ENCODE measurements at regions not wholly inside any gene's neighbourhood (a gene's known extent, or its start where the extent isn't known, plus 50 kb on each side); places are given as distances from the start of the nearest gene placed in this dataset.

DNA sequence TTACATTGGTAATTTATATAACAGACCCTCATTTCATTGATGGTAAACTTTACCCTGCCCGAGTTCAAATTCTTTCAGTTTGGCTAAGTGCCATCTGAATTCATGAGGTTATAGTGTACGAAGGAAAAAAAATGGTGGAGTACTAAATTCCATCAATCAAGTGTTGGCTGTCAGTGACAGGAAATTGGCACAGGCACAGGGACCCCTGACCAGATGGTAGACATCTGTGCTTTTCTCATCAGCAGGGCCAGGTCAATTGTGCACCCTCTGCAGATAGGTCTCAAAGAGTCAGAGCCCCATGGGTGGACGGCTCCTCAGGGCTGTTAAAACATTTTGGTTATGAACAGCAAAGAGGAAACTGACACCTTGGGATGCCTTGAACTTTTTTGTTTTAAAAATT lies 439.2 kb downstream of the SETBP1 start:
- no peaks in the 10 kb centered on the region for H3K4me1 ChIP-seq (ENCODE audit: insufficient read depth, low read length)
- no peaks in the 10 kb centered on the region for H3K27me3 ChIP-seq (ENCODE audit: control insufficient read depth in 1 of 2, insufficient read depth in 2 of 2, low read length in 2 of 2)
- no peak overlapping the region for H3K9ac ChIP-seq (ENCODE audit: low read length)
- H3K27ac ChIP-seq (ENCODE audit: low read depth, low read length), result no peak overlapping the region
- no peak overlapping the region for H3K4me3 ChIP-seq (ENCODE audit: low read depth in 1 of 2, low read length in 2 of 2)
- no peaks in the 10 kb centered on the region for H3K9me3 ChIP-seq (ENCODE audit: low read length)
- no peaks in the 10 kb centered on the region for H3K36me3 ChIP-seq (ENCODE audit: insufficient read depth, low read length)

DNA sequence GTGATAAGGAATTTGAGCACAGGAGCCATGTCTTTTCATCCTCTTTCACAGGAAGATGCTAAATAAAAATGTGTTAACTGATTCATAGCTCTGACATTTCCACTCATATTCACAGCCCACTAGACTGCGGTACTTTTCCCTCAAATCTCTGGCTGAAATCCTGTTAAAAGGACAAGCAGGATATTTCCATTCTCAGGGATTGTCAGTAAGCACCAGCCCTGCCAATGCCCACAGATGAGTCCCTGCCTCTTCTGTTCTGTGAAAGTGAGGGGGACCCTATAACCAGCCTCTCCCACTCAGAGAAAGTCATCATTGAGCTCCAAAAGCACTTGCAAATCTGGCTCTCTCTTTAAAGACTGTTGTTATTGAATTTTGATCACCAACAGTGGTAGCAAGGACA lies 440.5 kb downstream of the SETBP1 start:
- Histone ChIP-seq H3K27me3 (ENCODE audit: control insufficient read depth in 1 of 2, insufficient read depth in 2 of 2, low read length in 2 of 2) (no peaks in the 10 kb centered on the region), H3K9me3 (ENCODE audit: low read length) (no peaks in the 10 kb centered on the region), H3K9ac (ENCODE audit: low read length) (no peak overlapping the region), H3K4me3 (ENCODE audit: low read depth in 1 of 2, low read length in 2 of 2) (no peak overlapping the region), H3K27ac (ENCODE audit: low read depth, low read length) (no peak overlapping the region), H3K36me3 (ENCODE audit: insufficient read depth, low read length) (no peaks in the 10 kb centered on the region), H3K4me1 (ENCODE audit: insufficient read depth, low read length) (no peaks in the 10 kb centered on the region)

DNA sequence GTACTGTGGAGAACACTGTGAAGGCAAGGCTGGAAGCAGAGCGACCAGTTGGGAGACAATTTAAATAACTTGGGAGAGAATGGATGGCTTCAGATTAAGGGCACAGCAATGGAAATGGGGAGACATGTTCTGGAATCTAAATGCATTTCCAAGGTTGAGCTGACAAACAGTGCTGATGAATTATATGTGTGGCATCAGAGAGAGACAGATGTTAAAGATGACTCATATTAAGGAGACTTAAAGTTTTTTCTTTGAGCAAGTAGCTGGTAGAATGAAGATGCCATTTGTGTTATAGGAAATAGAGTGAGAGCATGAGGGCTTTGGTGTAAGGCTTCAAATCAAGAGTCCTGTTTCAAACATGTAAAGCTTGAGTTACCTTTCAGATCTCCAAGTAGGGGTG lies 441.8 kb downstream of the SETBP1 start:
- H3K27me3 ChIP-seq (ENCODE audit: control insufficient read depth in 1 of 2, insufficient read depth in 2 of 2, low read length in 2 of 2), result no peaks in the 10 kb centered on the region
- no peak overlapping the region for H3K4me3 ChIP-seq (ENCODE audit: low read depth in 1 of 2, low read length in 2 of 2)
- no peak overlapping the region for H3K27ac ChIP-seq (ENCODE audit: low read depth, low read length)
- no peak overlapping the region for H3K9ac ChIP-seq (ENCODE audit: low read length)
- H3K36me3 ChIP-seq (ENCODE audit: insufficient read depth, low read length), result no peaks in the 10 kb centered on the region
- H3K9me3 ChIP-seq (ENCODE audit: low read length), result no peaks in the 10 kb centered on the region
- H3K4me1 ChIP-seq (ENCODE audit: insufficient read depth, low read length), result no peaks in the 10 kb centered on the region

DNA sequence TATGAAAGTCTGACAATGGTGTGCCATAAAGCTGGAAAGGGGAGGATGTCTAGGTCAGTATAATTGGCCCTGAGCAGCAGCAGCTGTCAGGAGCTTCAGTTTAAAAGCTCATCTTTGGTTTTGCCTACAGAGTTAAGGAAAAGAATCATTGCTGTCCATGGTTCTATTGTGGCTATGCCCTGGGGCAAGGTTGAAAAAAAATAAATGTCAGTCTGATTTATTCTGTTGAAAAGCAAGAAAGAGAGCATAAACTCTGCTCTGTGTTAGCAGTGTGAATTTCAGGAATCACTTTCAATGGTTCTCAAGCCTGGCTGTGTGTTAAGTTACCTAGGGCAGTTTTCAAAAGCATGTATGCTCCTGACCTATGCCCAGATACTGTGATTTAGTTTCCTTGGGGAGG lies 446.7 kb downstream of the SETBP1 start:
- Histone ChIP-seq H3K4me3 (ENCODE audit: low read depth in 1 of 2, low read length in 2 of 2) (no peak overlapping the region), H3K27me3 (ENCODE audit: control insufficient read depth in 1 of 2, insufficient read depth in 2 of 2, low read length in 2 of 2) (no peaks in the 10 kb centered on the region), H3K4me1 (ENCODE audit: insufficient read depth, low read length) (no peaks in the 10 kb centered on the region), H3K9me3 (ENCODE audit: low read length) (no peaks in the 10 kb centered on the region), H3K36me3 (ENCODE audit: insufficient read depth, low read length) (no peaks in the 10 kb centered on the region), H3K27ac (ENCODE audit: low read depth, low read length) (no peak overlapping the region), H3K9ac (ENCODE audit: low read length) (no peak overlapping the region)

DNA sequence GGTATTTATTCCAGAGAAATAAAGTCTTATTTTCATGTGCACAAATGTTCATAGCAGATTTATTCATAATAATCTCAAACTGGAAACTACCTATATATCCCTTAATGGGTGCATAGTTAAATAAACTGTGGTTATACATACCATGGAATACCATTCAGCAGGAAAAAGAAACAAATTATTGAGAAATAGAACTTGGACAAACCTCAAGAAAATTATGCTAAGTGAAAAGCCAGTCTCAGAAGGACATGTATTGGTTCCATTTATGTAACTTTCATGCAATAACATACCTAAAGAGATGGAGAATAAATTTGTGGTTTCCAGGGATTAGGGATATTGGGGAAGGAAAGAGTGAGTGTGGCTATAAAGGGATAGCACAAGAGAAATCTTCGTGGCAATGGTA lies 452.6 kb downstream of the SETBP1 start:
- Histone ChIP-seq H3K36me3 (ENCODE audit: insufficient read depth, low read length) (no peaks in the 10 kb centered on the region), H3K27ac (ENCODE audit: low read depth, low read length) (no peak overlapping the region), H3K4me1 (ENCODE audit: insufficient read depth, low read length) (no peaks in the 10 kb centered on the region), H3K9me3 (ENCODE audit: low read length) (no peaks in the 10 kb centered on the region), H3K4me3 (ENCODE audit: low read depth in 1 of 2, low read length in 2 of 2) (no peak overlapping the region), H3K9ac (ENCODE audit: low read length) (no peak overlapping the region), H3K27me3 (ENCODE audit: control insufficient read depth in 1 of 2, insufficient read depth in 2 of 2, low read length in 2 of 2) (no peaks in the 10 kb centered on the region)

DNA sequence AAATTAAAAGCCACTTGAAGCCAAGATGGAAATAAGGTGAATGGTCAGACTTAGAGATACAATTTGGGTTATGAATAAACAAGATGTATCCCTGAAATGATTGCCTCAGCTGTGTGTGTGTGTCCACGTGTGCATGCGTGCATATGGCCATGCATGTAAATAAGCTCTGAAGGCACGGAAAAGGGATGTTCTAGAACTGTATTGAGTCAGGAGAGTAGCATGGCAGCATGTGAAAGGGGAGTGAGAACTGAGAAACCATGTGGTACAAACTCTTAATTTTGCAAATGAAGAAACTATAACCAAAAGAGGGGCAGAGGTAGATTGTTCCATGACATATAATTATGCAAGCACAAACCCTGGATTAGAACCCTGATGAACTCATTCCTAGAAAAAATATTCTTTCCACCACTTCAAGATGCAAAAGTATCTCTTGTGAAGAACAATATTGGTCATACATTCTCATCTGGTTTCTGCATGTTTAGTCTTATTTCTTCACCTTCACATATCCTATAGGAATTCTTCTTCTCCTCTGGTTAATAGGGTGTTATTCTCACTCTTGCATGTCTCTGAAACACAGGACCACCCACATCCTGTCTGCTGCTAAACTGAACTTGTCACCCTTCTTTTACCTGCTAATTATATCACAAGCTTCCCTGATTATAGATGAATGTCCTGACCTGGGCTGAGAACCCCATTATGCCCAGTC lies 455.8 kb downstream of the SETBP1 start:
- Histone ChIP-seq H3K4me1 (ENCODE audit: insufficient read depth, low read length) (no peaks in the 10 kb centered on the region), H3K27ac (ENCODE audit: low read depth, low read length) (no peak overlapping the region), H3K9ac (ENCODE audit: low read length) (no peak overlapping the region), H3K9me3 (ENCODE audit: low read length) (no peaks in the 10 kb centered on the region), H3K4me3 (ENCODE audit: low read depth in 1 of 2, low read length in 2 of 2) (no peak overlapping the region), H3K27me3 (ENCODE audit: control insufficient read depth in 1 of 2, insufficient read depth in 2 of 2, low read length in 2 of 2) (no peaks in the 10 kb centered on the region), H3K36me3 (ENCODE audit: insufficient read depth, low read length) (no peaks in the 10 kb centered on the region)

DNA sequence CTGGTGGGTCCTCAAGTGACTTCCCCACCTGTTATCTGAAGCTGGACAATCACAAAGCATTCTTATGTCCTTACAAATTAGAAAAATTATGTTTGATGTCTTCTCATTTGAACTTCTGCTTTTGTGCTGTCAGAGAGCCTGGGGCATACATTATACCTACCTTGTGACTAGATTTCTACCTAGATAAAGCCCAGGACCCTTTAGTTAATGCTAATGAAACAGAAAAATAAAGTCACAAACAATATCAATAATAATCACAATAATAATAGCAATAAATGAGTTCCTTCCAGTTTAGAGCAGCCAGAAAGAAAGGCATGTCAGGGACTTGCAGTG lies 456.4 kb downstream of the SETBP1 start:
- H3K4me3 ChIP-seq (ENCODE audit: low read depth in 1 of 2, low read length in 2 of 2), result no peak overlapping the region
- H3K9ac ChIP-seq (ENCODE audit: low read length), result no peak overlapping the region
- H3K36me3 ChIP-seq (ENCODE audit: insufficient read depth, low read length), result no peaks in the 10 kb centered on the region
- H3K9me3 ChIP-seq (ENCODE audit: low read length), result no peaks in the 10 kb centered on the region
- no peak overlapping the region for H3K27ac ChIP-seq (ENCODE audit: low read depth, low read length)
- no peaks in the 10 kb centered on the region for H3K4me1 ChIP-seq (ENCODE audit: insufficient read depth, low read length)
- no peaks in the 10 kb centered on the region for H3K27me3 ChIP-seq (ENCODE audit: control insufficient read depth in 1 of 2, insufficient read depth in 2 of 2, low read length in 2 of 2)

DNA sequence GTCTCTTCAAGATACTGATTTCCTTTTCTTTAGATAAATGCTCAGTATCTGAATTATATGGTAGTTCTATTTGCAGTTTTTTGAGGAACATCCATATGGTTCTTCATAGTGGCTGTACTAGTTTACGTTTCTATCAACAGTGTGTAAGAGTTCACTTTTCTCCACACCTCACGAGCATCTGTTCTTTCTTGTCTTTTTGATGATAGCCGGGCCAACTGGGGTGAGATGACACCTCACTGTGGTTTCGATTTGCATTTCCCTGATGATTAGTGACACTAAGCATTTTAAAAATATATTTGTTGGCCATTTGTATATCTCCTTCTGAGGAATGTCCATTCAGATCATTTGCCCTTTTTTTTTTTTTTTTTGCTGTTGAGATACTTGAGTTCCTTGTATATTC lies 458.8 kb downstream of the SETBP1 start:
- Histone ChIP-seq H3K27me3 (ENCODE audit: control insufficient read depth in 1 of 2, insufficient read depth in 2 of 2, low read length in 2 of 2) (no peaks in the 10 kb centered on the region), H3K9ac (ENCODE audit: low read length) (no peak overlapping the region), H3K27ac (ENCODE audit: low read depth, low read length) (no peak overlapping the region), H3K9me3 (ENCODE audit: low read length) (no peaks in the 10 kb centered on the region), H3K4me3 (ENCODE audit: low read depth in 1 of 2, low read length in 2 of 2) (no peak overlapping the region), H3K36me3 (ENCODE audit: insufficient read depth, low read length) (no peaks in the 10 kb centered on the region), H3K4me1 (ENCODE audit: insufficient read depth, low read length) (no peaks in the 10 kb centered on the region)

DNA sequence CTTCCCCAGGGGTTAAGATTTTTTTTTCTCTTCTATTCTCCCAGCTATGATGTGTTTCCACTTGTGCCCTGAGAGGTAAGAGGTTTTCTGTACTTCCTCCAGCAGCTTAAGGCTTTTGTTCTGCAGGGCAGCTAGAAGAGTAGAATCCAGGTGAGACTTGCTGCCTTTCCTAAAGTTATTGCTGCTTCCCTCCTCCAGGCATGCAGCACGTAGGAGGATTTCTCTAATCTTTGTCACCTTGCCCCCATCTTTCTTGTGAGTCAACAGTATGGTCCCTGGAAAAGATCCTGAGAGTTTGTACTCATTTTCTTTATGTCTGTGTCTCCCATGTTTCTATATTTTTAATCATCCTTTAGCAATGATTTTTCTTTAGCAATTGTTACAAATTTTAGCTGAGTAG lies 462.2 kb downstream of the SETBP1 start:
- Histone ChIP-seq H3K9ac (ENCODE audit: low read length) (no peak overlapping the region), H3K27me3 (ENCODE audit: control insufficient read depth in 1 of 2, insufficient read depth in 2 of 2, low read length in 2 of 2) (no peaks in the 10 kb centered on the region), H3K27ac (ENCODE audit: low read depth, low read length) (no peak overlapping the region), H3K4me3 (ENCODE audit: low read depth in 1 of 2, low read length in 2 of 2) (no peak overlapping the region), H3K4me1 (ENCODE audit: insufficient read depth, low read length) (no peaks in the 10 kb centered on the region), H3K36me3 (ENCODE audit: insufficient read depth, low read length) (no peaks in the 10 kb centered on the region), H3K9me3 (ENCODE audit: low read length) (no peaks in the 10 kb centered on the region)

DNA sequence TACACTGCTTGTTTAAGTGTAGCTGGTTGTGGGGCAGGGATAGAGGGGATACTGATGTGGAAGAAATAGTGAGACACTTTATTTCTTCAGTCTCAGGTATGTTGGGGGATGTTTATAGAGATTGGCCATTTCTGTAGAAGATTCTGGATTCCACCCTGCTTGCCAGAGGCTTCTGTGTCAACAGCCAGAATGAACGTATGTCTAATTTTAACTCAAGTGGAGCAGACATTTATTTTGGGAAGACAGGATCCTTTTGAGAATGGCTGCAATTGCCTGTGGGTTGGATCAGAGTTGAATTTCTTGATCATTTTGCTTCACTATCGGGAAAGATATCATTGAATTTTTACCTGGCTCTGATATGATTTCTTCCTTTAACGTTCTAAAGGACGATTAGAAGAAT lies 465.6 kb upstream of the SLC14A2 start:
- Histone ChIP-seq H3K4me3 (ENCODE audit: low read depth in 1 of 2, low read length in 2 of 2) (no peak overlapping the region), H3K27ac (ENCODE audit: low read depth, low read length) (no peak overlapping the region), H3K9ac (ENCODE audit: low read length) (no peak overlapping the region), H3K36me3 (ENCODE audit: insufficient read depth, low read length) (no peaks in the 10 kb centered on the region), H3K9me3 (ENCODE audit: low read length) (no peaks in the 10 kb centered on the region), H3K27me3 (ENCODE audit: control insufficient read depth in 1 of 2, insufficient read depth in 2 of 2, low read length in 2 of 2) (no peaks in the 10 kb centered on the region), H3K4me1 (ENCODE audit: insufficient read depth, low read length) (no peaks in the 10 kb centered on the region)

DNA sequence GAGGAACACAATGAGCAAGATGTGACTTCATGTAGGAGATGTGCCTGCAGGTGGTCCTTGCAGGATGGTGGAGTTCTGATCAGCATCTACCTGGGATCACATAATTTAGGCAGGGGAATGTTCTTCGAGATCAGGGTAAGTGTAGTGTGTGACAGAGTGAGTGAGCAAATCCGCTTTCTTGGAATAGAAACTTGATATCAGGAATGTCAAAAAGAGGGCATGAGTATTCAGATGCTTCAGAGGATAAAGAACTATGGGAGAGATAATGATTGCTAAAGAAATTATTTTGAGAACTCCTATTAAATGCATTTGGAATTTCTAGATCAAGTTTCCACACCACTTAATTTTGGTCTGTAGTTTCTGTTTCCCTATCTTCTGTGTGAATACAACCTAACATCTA lies 463.6 kb upstream of the SLC14A2 start:
- Histone ChIP-seq H3K27ac (ENCODE audit: low read depth, low read length) (no peak overlapping the region), H3K9ac (ENCODE audit: low read length) (no peak overlapping the region), H3K9me3 (ENCODE audit: low read length) (no peaks in the 10 kb centered on the region), H3K36me3 (ENCODE audit: insufficient read depth, low read length) (no peaks in the 10 kb centered on the region), H3K27me3 (ENCODE audit: control insufficient read depth in 1 of 2, insufficient read depth in 2 of 2, low read length in 2 of 2) (no peaks in the 10 kb centered on the region), H3K4me1 (ENCODE audit: insufficient read depth, low read length) (no peaks in the 10 kb centered on the region), H3K4me3 (ENCODE audit: low read depth in 1 of 2, low read length in 2 of 2) (no peak overlapping the region)

DNA sequence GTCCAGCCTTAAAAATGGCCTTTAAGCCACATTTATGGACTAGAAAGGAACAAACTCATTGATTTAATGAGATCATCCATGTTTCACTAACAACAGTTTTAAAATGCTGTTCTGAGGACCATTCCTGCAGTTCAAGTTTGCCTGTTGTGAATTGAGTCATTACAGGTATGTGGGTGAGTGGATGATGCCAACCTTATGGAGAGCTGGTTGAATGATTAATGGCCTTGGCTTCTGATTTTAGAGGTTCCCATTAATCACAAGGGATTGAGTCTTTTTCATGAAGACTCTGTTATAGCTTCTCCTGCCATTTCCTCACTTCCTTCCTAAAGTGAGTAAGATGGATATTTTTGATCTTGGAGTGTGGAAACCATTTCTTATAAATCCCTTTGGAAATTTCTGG lies 459.8 kb upstream of the SLC14A2 start:
- Histone ChIP-seq H3K4me1 (ENCODE audit: insufficient read depth, low read length) (no peaks in the 10 kb centered on the region), H3K9ac (ENCODE audit: low read length) (no peak overlapping the region), H3K4me3 (ENCODE audit: low read depth in 1 of 2, low read length in 2 of 2) (no peak overlapping the region), H3K27ac (ENCODE audit: low read depth, low read length) (no peak overlapping the region), H3K36me3 (ENCODE audit: insufficient read depth, low read length) (no peaks in the 10 kb centered on the region), H3K9me3 (ENCODE audit: low read length) (no peaks in the 10 kb centered on the region), H3K27me3 (ENCODE audit: control insufficient read depth in 1 of 2, insufficient read depth in 2 of 2, low read length in 2 of 2) (no peaks in the 10 kb centered on the region)

Data from muscle layer of colon (tissue), 2 donors.